ENCODE measurements at regions not wholly inside any gene's neighbourhood (a gene's known extent, or its start where the extent isn't known, plus 50 kb on each side); places are given as distances from the start of the nearest gene placed in this dataset.

DNA sequence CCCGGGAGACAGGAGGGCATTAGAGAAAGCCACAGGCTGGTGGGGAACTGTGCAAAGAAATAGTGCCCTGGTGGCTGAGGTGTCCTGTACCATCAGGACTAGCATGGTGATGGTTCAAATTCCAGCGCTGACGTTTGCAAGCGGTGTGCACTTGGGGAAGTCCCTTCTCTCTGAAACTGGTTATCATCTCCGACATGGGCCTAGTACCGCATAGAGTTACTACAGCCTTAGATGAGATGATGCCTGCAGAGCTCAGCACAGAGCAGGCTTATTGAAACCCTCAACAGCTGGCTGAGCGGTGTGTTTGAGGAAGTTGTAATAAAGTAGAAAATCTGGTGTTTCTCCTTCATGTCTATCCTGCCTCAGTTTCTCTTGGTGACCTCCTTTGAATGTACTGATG is 136.7 kb upstream of the WSCD1 start:
- no peaks in the 10 kb centered on the region for H3K79me2 ChIP-seq (replicated peaks; ENCODE audit: insufficient read depth)
- no peaks in the 10 kb centered on the region for H3K4me1 ChIP-seq (ENCODE audit: insufficient read depth)
- H3K4me3 ChIP-seq, result no peak overlapping the region
- no peaks in the 10 kb centered on the region for H3K9me2 ChIP-seq (ENCODE audit: insufficient read depth)
- no peak for DNase-seq (ENCODE audit: low spot score)
- no peaks in the 10 kb centered on the region for H3F3A ChIP-seq (replicated peaks; ENCODE audit: low read depth)
- H4K20me1 ChIP-seq (replicated peaks; ENCODE audit: insufficient read depth), result no peaks in the 10 kb centered on the region
- 0 out of 3 replicates have a peak, but pooled peaks cover 3% of the 10 kb centered on the region for H3K9me3 Mint-ChIP-seq
- H2AFZ ChIP-seq, result no peak overlapping the region
- 0 out of 3 replicates have a peak, but pooled peaks cover 5% of the 10 kb centered on the region for H3K4me1 Mint-ChIP-seq
- H3K4me2 ChIP-seq, result no peak overlapping the region
- no peaks in the 10 kb centered on the region for H3K27me3 ChIP-seq (ENCODE audit: insufficient read depth)
- TF ChIP-seq ZNF114 (CRISPR knock-in tag; IDR thresholded peaks at IDR 0.05) (no peak), ZNF331 (CRISPR knock-in tag; IDR thresholded peaks at IDR 0.05; ENCODE audit: low read depth) (no peak), REST (IDR thresholded peaks at IDR 0.05; ENCODE audit: unreplicated experiment) (no peak)
- TF ChIP-seq, protein P1, sequence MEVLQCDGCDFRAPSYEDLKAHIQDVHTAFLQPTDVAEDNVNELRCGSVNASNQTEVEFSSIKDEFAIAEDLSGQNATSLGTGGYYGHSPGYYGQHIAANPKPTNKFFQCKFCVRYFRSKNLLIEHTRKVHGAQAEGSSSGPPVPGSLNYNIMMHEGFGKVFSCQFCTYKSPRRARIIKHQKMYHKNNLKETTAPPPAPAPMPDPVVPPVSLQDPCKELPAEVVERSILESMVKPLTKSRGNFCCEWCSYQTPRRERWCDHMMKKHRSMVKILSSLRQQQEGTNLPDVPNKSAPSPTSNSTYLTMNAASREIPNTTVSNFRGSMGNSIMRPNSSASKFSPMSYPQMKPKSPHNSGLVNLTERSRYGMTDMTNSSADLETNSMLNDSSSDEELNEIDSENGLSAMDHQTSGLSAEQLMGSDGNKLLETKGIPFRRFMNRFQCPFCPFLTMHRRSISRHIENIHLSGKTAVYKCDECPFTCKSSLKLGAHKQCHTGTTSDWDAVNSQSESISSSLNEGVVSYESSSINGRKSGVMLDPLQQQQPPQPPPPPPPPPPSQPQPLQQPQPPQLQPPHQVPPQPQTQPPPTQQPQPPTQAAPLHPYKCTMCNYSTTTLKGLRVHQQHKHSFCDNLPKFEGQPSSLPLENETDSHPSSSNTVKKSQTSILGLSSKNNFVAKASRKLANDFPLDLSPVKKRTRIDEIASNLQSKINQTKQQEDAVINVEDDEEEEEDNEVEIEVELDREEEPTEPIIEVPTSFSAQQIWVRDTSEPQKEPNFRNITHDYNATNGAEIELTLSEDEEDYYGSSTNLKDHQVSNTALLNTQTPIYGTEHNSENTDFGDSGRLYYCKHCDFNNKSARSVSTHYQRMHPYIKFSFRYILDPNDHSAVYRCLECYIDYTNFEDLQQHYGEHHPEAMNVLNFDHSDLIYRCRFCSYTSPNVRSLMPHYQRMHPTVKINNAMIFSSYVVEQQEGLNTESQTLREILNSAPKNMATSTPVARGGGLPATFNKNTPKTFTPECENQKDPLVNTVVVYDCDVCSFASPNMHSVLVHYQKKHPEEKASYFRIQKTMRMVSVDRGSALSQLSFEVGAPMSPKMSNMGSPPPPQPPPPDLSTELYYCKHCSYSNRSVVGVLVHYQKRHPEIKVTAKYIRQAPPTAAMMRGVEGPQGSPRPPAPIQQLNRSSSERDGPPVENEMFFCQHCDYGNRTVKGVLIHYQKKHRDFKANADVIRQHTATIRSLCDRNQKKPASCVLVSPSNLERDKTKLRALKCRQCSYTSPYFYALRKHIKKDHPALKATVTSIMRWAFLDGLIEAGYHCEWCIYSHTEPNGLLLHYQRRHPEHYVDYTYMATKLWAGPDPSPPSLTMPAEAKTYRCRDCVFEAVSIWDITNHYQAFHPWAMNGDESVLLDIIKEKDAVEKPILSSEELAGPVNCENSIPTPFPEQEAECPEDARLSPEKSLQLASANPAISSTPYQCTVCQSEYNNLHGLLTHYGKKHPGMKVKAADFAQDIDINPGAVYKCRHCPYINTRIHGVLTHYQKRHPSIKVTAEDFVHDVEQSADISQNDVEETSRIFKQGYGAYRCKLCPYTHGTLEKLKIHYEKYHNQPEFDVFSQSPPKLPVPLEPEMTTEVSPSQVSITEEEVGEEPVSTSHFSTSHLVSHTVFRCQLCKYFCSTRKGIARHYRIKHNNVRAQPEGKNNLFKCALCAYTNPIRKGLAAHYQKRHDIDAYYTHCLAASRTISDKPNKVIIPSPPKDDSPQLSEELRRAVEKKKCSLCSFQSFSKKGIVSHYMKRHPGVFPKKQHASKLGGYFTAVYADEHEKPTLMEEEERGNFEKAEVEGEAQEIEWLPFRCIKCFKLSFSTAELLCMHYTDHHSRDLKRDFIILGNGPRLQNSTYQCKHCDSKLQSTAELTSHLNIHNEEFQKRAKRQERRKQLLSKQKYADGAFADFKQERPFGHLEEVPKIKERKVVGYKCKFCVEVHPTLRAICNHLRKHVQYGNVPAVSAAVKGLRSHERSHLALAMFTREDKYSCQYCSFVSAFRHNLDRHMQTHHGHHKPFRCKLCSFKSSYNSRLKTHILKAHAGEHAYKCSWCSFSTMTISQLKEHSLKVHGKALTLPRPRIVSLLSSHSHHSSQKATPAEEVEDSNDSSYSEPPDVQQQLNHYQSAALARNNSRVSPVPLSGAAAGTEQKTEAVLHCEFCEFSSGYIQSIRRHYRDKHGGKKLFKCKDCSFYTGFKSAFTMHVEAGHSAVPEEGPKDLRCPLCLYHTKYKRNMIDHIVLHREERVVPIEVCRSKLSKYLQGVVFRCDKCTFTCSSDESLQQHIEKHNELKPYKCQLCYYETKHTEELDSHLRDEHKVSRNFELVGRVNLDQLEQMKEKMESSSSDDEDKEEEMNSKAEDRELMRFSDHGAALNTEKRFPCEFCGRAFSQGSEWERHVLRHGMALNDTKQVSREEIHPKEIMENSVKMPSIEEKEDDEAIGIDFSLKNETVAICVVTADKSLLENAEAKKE (CRISPR knock-in tag; IDR thresholded peaks at IDR 0.05), result no peak
- H3K4me3 Mint-ChIP-seq, result no peak overlapping the region
- H3K36me3 ChIP-seq (ENCODE audit: insufficient read depth), result no peaks in the 10 kb centered on the region
- no peak for ATAC-seq
- no peak overlapping the region for H3K27ac Mint-ChIP-seq
- peaks cover 8% of the 10 kb centered on the region for H3K27me3 Mint-ChIP-seq (ENCODE audit: insufficient read depth, low read depth, poor library complexity)
- H3K27ac ChIP-seq (ENCODE audit: low read depth), result no peak overlapping the region
- peaks cover 2% of the 10 kb centered on the region; the same call in 1 of the 3 replicates for H3K36me3 Mint-ChIP-seq (ENCODE audit: low read depth)
